ENCODE measurements at regions not wholly inside any gene's neighbourhood (a gene's known extent, or its start where the extent isn't known, plus 50 kb on each side); places are given as distances from the start of the nearest gene placed in this dataset.
"Not testable (repeated sequence)": the region's sequence is repeated elsewhere in the genome, so short reads cannot be mapped to it uniquely, and the experiment has no call there.

GRCh38 chr6:155584006-155584405 is 128.4 kb upstream of the NOX3 start:
- no peak for DNase-seq (ENCODE audit: extremely low read depth in 1 of 2, low read depth in 1 of 2)

GRCh38 chr6:155582016-155582991 is 126.7 kb upstream of the NOX3 start:
- DNase-seq (ENCODE audit: extremely low read depth in 1 of 2, low read depth in 1 of 2) = no peak

DNA sequence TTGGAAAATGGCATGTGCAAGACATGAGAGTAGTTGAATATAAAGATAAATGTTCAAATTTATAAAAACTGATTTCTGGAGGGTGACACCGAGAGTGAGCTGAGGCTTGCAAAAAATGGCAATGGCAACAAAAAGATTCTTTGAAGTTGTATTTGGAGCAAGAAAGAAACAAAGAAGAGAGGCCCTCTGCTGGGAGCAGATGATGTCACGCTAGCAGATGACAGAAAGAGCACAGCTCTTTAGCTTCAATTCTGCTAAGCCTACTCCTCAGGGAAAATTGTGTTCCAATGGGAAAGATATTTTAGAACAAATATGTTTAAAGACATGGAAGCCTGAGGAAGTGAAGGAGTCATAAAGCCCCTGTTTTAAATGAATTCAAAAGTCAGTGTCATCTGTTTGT is 125.3 kb upstream of the NOX3 start:
- DNase-seq (ENCODE audit: extremely low read depth in 1 of 2, low read depth in 1 of 2) = no peak

- DNase-seq (ENCODE audit: extremely low read depth in 1 of 2, low read depth in 1 of 2) = no peak
Measured at GRCh38 chr6:155578251-155578650, 122.6 kb upstream of the NOX3 start.

DNA sequence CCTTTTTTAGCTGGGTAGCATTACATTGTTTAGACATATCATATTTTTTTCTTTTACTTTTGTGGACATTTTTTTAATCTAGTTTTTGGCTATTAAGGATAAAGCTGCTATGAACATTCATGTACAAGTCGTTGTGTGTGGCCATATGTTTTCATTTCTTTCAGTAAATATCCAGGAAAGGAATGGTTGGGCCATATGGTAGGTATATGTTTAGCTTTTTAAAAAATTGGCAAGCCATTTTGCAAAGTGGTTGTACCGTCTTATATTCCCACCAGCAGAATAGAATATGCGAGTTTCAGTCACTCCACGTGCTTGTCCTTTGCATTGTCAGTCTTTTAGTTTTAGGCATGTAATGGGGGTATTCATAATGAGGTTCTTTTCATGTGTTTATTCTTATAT is 106.3 kb upstream of the NOX3 start:
- no peak for DNase-seq (ENCODE audit: extremely low read depth in 1 of 2, low read depth in 1 of 2)

GRCh38 chr6:155561257-155561965 is 105.8 kb upstream of the NOX3 start:
- DNase-seq (ENCODE audit: extremely low read depth in 1 of 2, low read depth in 1 of 2) = no peak

- no peak for DNase-seq (ENCODE audit: extremely low read depth in 1 of 2, low read depth in 1 of 2)
Measured at GRCh38 chr6:155549928-155550327, 94.3 kb upstream of the NOX3 start.

GRCh38 chr6:155549028-155549798 is 93.6 kb upstream of the NOX3 start:
- DNase-seq (ENCODE audit: extremely low read depth in 1 of 2, low read depth in 1 of 2) = no peak

GRCh38 chr6:155548576-155548975 is 92.9 kb upstream of the NOX3 start:
- no peak for DNase-seq (ENCODE audit: extremely low read depth in 1 of 2, low read depth in 1 of 2)

DNA sequence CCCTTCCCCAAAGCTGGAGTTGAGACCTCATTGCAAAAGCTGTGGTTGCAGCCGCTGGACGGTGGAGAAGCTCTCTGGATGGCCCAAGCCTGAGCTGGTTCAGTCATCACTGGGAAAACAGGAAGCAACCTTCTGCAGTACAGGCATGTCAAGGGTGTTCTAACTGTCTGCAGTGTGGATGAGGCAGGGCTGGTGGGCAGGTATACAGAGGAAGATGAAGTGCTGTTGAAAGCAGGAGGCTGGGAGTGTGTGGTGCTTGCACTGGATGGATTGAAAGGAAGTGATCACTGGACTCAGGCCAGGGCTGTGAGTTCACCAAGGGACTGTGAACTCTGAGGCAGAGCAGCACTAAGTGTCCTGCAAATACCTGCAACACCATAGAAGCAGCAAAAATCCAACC is 89.0 kb upstream of the NOX3 start:
- no peak for DNase-seq (ENCODE audit: extremely low read depth in 1 of 2, low read depth in 1 of 2)

- DNase-seq (ENCODE audit: extremely low read depth in 1 of 2, low read depth in 1 of 2) = no peak
Measured at GRCh38 chr6:155543166-155543847, 87.7 kb upstream of the NOX3 start.

GRCh38 chr6:155542036-155542435 is 86.4 kb upstream of the NOX3 start:
- DNase-seq (ENCODE audit: extremely low read depth in 1 of 2, low read depth in 1 of 2) = no peak

- DNase-seq (ENCODE audit: extremely low read depth in 1 of 2, low read depth in 1 of 2) = no peak
Measured at GRCh38 chr6:155538708-155539390, 83.2 kb upstream of the NOX3 start.

DNA sequence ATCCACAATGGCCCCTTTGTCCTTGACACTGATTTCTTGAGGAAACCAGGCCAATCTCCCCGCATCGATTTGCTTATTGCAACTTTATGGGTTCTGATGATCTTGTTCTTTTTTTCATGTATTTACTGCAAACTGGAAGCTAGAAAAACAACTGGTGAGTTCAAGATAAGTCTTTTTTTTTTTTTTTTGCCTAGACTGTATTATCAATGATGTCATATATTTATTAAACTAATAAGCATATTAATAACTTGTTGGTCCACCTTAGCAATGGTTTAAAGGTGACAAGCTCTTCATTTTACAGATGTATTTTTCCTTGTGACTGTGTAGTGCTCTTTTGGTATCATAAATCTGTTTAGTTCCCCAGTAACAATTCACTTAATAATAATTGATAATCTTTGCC is 79.0 kb upstream of the NOX3 start:
- DNase-seq (ENCODE audit: extremely low read depth in 1 of 2, low read depth in 1 of 2) = no peak

- DNase-seq (ENCODE audit: extremely low read depth in 1 of 2, low read depth in 1 of 2) = no peak
Measured at GRCh38 chr6:155530219-155530834, 74.7 kb upstream of the NOX3 start.

GRCh38 chr6:155529814-155530213 is 74.2 kb upstream of the NOX3 start:
- not testable (repeated sequence) for DNase-seq (ENCODE audit: extremely low read depth in 1 of 2, low read depth in 1 of 2)

DNA sequence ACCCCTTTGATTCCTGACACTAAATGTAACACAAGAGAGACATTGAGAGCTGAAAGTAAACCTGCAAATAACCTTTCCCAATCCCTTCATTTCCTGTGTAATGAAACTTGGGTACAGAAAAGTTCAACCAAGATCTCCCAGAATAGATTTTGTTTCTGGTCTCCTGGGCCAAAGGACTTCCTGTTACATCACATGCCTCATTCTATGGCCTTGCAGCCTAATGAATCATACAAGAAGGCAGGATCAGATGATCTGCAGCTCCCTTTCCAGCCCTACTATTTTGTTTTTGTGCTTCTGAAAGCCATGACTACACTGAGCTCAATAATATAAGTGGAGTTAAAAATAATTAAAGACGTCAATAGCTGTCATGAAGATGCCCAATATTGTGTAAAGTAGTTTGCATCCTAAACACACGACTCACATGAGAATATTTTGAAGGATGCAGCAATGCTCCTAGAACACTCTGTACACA is 73.4 kb upstream of the NOX3 start:
- DNase-seq (ENCODE audit: extremely low read depth in 1 of 2, low read depth in 1 of 2) = no peak

DNA sequence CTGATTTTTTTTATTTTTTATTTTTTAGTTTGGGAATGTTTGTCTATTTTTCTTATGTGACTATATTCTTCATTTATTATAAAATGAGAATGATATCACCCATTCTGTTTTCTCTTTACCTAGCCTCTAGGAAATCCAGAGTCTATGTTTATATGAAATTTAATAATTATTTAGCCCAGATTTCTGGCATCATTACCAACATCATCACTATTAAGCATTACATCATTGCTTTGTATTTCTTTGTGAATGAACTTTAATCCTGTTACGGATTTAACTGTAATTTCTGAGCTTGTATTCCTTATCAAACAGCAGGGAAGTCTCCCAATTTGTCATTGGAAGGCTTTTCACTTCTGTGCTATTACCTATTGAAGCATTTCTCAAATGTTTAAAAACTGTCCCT is 72.7 kb upstream of the NOX3 start:
- DNase-seq (ENCODE audit: extremely low read depth in 1 of 2, low read depth in 1 of 2) = no peak

DNA sequence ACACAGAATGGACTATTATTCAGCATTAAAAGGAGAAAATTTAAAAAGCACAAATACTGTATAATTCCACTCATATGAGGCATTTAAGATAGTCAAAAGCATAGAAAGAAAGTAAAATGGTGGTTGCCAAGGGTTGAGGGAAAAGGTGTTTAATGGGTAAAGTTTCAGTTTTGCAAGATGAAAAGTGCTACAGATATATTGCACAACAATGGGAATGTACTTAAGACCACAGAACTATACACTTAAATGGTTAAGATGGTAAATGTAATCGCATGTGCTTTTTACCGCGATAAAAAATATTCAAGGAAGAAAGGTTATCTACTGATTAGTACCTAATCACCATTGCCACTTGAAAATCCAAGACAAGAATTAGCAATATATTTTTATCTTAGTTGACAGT is 71.8 kb upstream of the NOX3 start:
- no peak for DNase-seq (ENCODE audit: extremely low read depth in 1 of 2, low read depth in 1 of 2)
